ENCODE measurements at regions not wholly inside any gene's neighbourhood (a gene's known extent, or its start where the extent isn't known, plus 50 kb on each side); places are given as distances from the start of the nearest gene placed in this dataset.
"Not testable (repeated sequence)": the region's sequence is repeated elsewhere in the genome, so short reads cannot be mapped to it uniquely, and the experiment has no call there.

- CTCF ChIA-PET (ENCODE audit: low intra/inter-chr PET ratio) = no interaction called here
- H4K20me1 ChIP-seq (replicated peaks; ENCODE audit: control insufficient read depth, insufficient read depth, low read length) = no peaks in the 10 kb centered on the region
- 2% methylated on average over 5 of the region's 5 CpGs for WGBS (ENCODE audit: insufficient coverage, low coverage, missing lambda C conversion rate)
- POLR2A ChIA-PET = no interaction called here
- BruUV-seq (replicated peaks) = no TSS peak
- intact Hi-C loops (cut with micrococcal nuclease) = no loop called here
- H3K4me1 ChIP-seq (replicated peaks in 1 of 2; ENCODE audit: control insufficient read depth in 2 of 2, insufficient read depth in 2 of 2, low read length in 2 of 2) = no peaks in the 10 kb centered on the region
- H3K27ac ChIP-seq (ENCODE audit: extremely low read depth, low read depth, low read length) = no peak overlapping the region
- no peak overlapping the region for H3K9ac ChIP-seq (ENCODE audit: insufficient read depth in 1 of 2, low read depth in 2 of 2, low read length in 2 of 2)
- TF ChIP-seq ZNF224 (CRISPR knock-in tag; IDR thresholded peaks at IDR 0.05) (no peak), ZC3H4 (CRISPR knock-in tag; IDR thresholded peaks at IDR 0.05; ENCODE audit: borderline replicate concordance) (no peak), TAF7 (tag; IDR thresholded peaks at IDR 0.05) (no peak), FOXP4 (CRISPR knock-in tag; IDR thresholded peaks at IDR 0.05; ENCODE audit: borderline replicate concordance) (no peak), FOXP1 (CRISPR knock-in tag; IDR thresholded peaks at IDR 0.05) (no peak), ZNF395 (CRISPR knock-in tag; IDR thresholded peaks at IDR 0.05) (no peak), CREBBP (IDR thresholded peaks at IDR 0.05; ENCODE audit: low read depth, low read length) (no peak)
- DNase-seq (ENCODE audit: extremely low read depth in 1 of 4, low spot score in 3 of 4) (no peak), ATAC-seq (no peak), FAIRE-seq (no peak)
- no peaks in the 10 kb centered on the region for H3K27me3 ChIP-seq (ENCODE audit: control insufficient read depth in 2 of 2, insufficient read depth in 2 of 2, low read length in 2 of 2)
- no peaks in the 10 kb centered on the region for H3K79me2 ChIP-seq (ENCODE audit: control insufficient read depth, insufficient read depth, low read length)
- in situ Hi-C loops (cut with MboI) = no loop called here
- no peak overlapping the region for H3K4me2 ChIP-seq (ENCODE audit: insufficient read depth, low read length)
- H3K9me1 ChIP-seq (ENCODE audit: control insufficient read depth, insufficient read depth, low read length) = no peaks in the 10 kb centered on the region
- H3K36me3 ChIP-seq (ENCODE audit: control insufficient read depth, insufficient read depth, low read length) = no peaks in the 10 kb centered on the region
- H3K9me3 ChIP-seq (replicated peaks; ENCODE audit: control insufficient read depth, insufficient read depth, low read depth, low read length) = no peaks in the 10 kb centered on the region
- no peak overlapping the region for H3K4me3 ChIP-seq
- H2AFZ ChIP-seq (ENCODE audit: low read depth, low read length) = no peak overlapping the region
Observed at GRCh38 chr3:137869022-137869421, 104.9 kb downstream of the SOX14 start.

GRCh38 chr3:137872589-137872988 is 108.5 kb downstream of the SOX14 start:
- H3K27ac ChIP-seq (ENCODE audit: extremely low read depth, low read depth, low read length); ATAC-seq; FAIRE-seq; H3K9me1 ChIP-seq (ENCODE audit: control insufficient read depth, insufficient read depth, low read length); H3K4me3 ChIP-seq; BruUV-seq (replicated peaks); H2AFZ ChIP-seq (ENCODE audit: low read depth, low read length); DNase-seq (ENCODE audit: extremely low read depth in 1 of 4, low spot score in 3 of 4); H3K9me3 ChIP-seq (replicated peaks; ENCODE audit: control insufficient read depth, insufficient read depth, low read depth, low read length); H3K9ac ChIP-seq (ENCODE audit: insufficient read depth in 1 of 2, low read depth in 2 of 2, low read length in 2 of 2); in situ Hi-C loops (cut with MboI); POLR2A ChIA-PET; CTCF ChIA-PET (ENCODE audit: low intra/inter-chr PET ratio); H3K4me2 ChIP-seq (ENCODE audit: insufficient read depth, low read length); H3K79me2 ChIP-seq (ENCODE audit: control insufficient read depth, insufficient read depth, low read length); intact Hi-C loops (cut with micrococcal nuclease); H3K27me3 ChIP-seq (ENCODE audit: control insufficient read depth in 2 of 2, insufficient read depth in 2 of 2, low read length in 2 of 2); H3K4me1 ChIP-seq (replicated peaks in 1 of 2; ENCODE audit: control insufficient read depth in 2 of 2, insufficient read depth in 2 of 2, low read length in 2 of 2); H3K36me3 ChIP-seq (ENCODE audit: control insufficient read depth, insufficient read depth, low read length); H4K20me1 ChIP-seq (replicated peaks; ENCODE audit: control insufficient read depth, insufficient read depth, low read length): not testable (repeated sequence)
- 10% methylated on average over 2 of the region's 25 CpGs for WGBS (ENCODE audit: insufficient coverage, low coverage, missing lambda C conversion rate)

- H3K4me2 ChIP-seq (ENCODE audit: insufficient read depth, low read length); H3K27ac ChIP-seq (ENCODE audit: extremely low read depth, low read depth, low read length); H2AFZ ChIP-seq (ENCODE audit: low read depth, low read length); H3K4me3 ChIP-seq; CTCF ChIA-PET (ENCODE audit: low intra/inter-chr PET ratio); H3K27me3 ChIP-seq (ENCODE audit: control insufficient read depth in 2 of 2, insufficient read depth in 2 of 2, low read length in 2 of 2); DNase-seq (ENCODE audit: extremely low read depth in 1 of 4, low spot score in 3 of 4); H3K9me3 ChIP-seq (replicated peaks; ENCODE audit: control insufficient read depth, insufficient read depth, low read depth, low read length); H3K36me3 ChIP-seq (ENCODE audit: control insufficient read depth, insufficient read depth, low read length); H3K9me1 ChIP-seq (ENCODE audit: control insufficient read depth, insufficient read depth, low read length); in situ Hi-C loops (cut with MboI); H4K20me1 ChIP-seq (replicated peaks; ENCODE audit: control insufficient read depth, insufficient read depth, low read length); H3K4me1 ChIP-seq (replicated peaks in 1 of 2; ENCODE audit: control insufficient read depth in 2 of 2, insufficient read depth in 2 of 2, low read length in 2 of 2); H3K79me2 ChIP-seq (ENCODE audit: control insufficient read depth, insufficient read depth, low read length); intact Hi-C loops (cut with micrococcal nuclease); FAIRE-seq; H3K9ac ChIP-seq (ENCODE audit: insufficient read depth in 1 of 2, low read depth in 2 of 2, low read length in 2 of 2); POLR2A ChIA-PET; ATAC-seq; BruUV-seq (replicated peaks): not testable (repeated sequence)
- 0% methylated on average over 5 of the region's 6 CpGs for WGBS (ENCODE audit: insufficient coverage, low coverage, missing lambda C conversion rate)
Observed at GRCh38 chr3:137896842-137897241, 113.1 kb upstream of the CLDN18 start.
